Kidney (tissue), 13 donors: ENCODE measurements at regions not wholly inside any gene's neighbourhood (a gene's known extent, or its start where the extent isn't known, plus 50 kb on each side); places are given as distances from the start of the nearest gene placed in this dataset.
"Not testable (repeated sequence)": the region's sequence is repeated elsewhere in the genome, so short reads cannot be mapped to it uniquely, and the experiment has no call there.

Source experiments
- DNase-seq, 5 donors: peaks; one replicate each; pipeline ENCODE4 v3.0.0-alpha.2; 2013 to 2020
- FAIRE-seq: peaks from 2 replicates; lab custom pipeline; 2012; peaks lifted over from hg19 to GRCh38; lab: Jason Lieb, UNC
- H3K27ac ChIP-seq, 2 donors: one replicate each; pipeline ENCODE4 v1.7.0; 2013; ENCODE audit warnings: low read depth in 2 of 2, low read length in 2 of 2, inconsistent platforms in 1 of 2
- H3K27me3 ChIP-seq: one replicate; pipeline ENCODE4 v1.7.1; 2013; ENCODE audit warnings: low read length, inconsistent platforms; ENCODE audit not compliant: control insufficient read depth, insufficient read depth
- H3K36me3 ChIP-seq, 3 donors: one replicate each; pipeline versions ENCODE4 v1.7.0 to v1.7.1; 2013; ENCODE audit warnings: low read length in 3 of 3, control low read depth in 1 of 3, inconsistent platforms in 1 of 3; ENCODE audit not compliant: insufficient read depth in 3 of 3, control insufficient read depth in 2 of 3
- H3K4me1 ChIP-seq, 3 donors: one replicate each; pipeline versions ENCODE4 v1.7.0 to v1.7.1; 2013; ENCODE audit warnings: low read length in 3 of 3, inconsistent platforms in 1 of 3, low read depth in 1 of 3; ENCODE audit not compliant: control insufficient read depth in 2 of 3, insufficient read depth in 2 of 3
- H3K4me3 ChIP-seq, 3 donors: one replicate each; pipeline versions ENCODE4 v1.7.0 to v1.8.1; 2013; ENCODE audit warnings: low read length in 3 of 3, control low read depth in 1 of 3, inconsistent platforms in 1 of 3
- H3K9ac ChIP-seq, 3 donors: one replicate each; pipeline versions ENCODE4 v1.7.0 to v1.7.1; 2013; ENCODE audit warnings: low read length in 3 of 3, control low read depth in 1 of 3, inconsistent platforms in 1 of 3
- H3K9me3 ChIP-seq, 3 donors: one replicate each; pipeline versions ENCODE4 v1.7.0 to v1.7.1; 2013; ENCODE audit warnings: low read length in 3 of 3, control low read depth in 1 of 3, inconsistent platforms in 1 of 3; ENCODE audit not compliant: control insufficient read depth in 2 of 3, insufficient read depth in 1 of 3
- CTCF ChIP-seq: IDR thresholded peaks from 3 replicates; pipeline ENCODE4 v1.5.1; 2012; ENCODE audit warnings: mild to moderate bottlenecking, moderate library complexity, borderline replicate concordance; ENCODE audit not compliant: insufficient read depth; ENCODE audit errors: extremely low read depth
- intact Hi-C: fragments of 100-400 bp; cut with DNase I; formaldehyde crosslinking; loops from one replicate; pipeline ENCODE4 v1.11.1; 2022
- donor health status: control.
- donor health status: control.
- donor health status: control.
- donor health status: control.
- donor health status: control.
- donor health status: DM: yes; HTN: yes; CAD: no.
- donor health status: Normal renal cell carcinoma (clear cell type).

- intact Hi-C loops: no loop called here
- Histone ChIP-seq H3K4me3 (no peak overlapping the region), H3K36me3 (no peaks in the 10 kb centered on the region), H3K9me3 (no peaks in the 10 kb centered on the region), H3K9ac (no peak overlapping the region), H3K27ac (no peak overlapping the region), H3K27me3 (no peaks in the 10 kb centered on the region), H3K4me1 (no peaks in the 10 kb centered on the region)
- no peak for FAIRE-seq
- TF ChIP-seq CTCF: no peak
- no peak for DNase-seq
These were observed 280.1 kb upstream of the TMTC4 start for GRCh38 chr13:100954430-100955305.

- Histone ChIP-seq H3K4me1 (no peaks in the 10 kb centered on the region), H3K27ac (no peak overlapping the region), H3K9me3 (no peaks in the 10 kb centered on the region), H3K36me3 (no peaks in the 10 kb centered on the region), H3K9ac (no peak overlapping the region), H3K27me3 (no peaks in the 10 kb centered on the region), H3K4me3 (no peak overlapping the region)
- intact Hi-C loops: no loop called here
- no peak for TF ChIP-seq CTCF
- FAIRE-seq (no peak), DNase-seq (no peak)
These were observed 276.4 kb upstream of the TMTC4 start for GRCh38 chr13:100951016-100951415.

GRCh38 chr13:100948937-100949336 is 274.3 kb upstream of the TMTC4 start:
- H3K9ac ChIP-seq, FAIRE-seq, H3K27me3 ChIP-seq, intact Hi-C loops, H3K9me3 ChIP-seq, H3K36me3 ChIP-seq, H3K27ac ChIP-seq, DNase-seq, H3K4me3 ChIP-seq, H3K4me1 ChIP-seq: not testable (repeated sequence)

- no peaks in the 10 kb centered on the region for H3K27me3 ChIP-seq
- intact Hi-C loops: no loop called here
- no peak overlapping the region for H3K9ac ChIP-seq
- H3K9me3 ChIP-seq: no peaks in the 10 kb centered on the region
- no peak overlapping the region for H3K27ac ChIP-seq
- H3K36me3 ChIP-seq: no peaks in the 10 kb centered on the region
- no peaks in the 10 kb centered on the region for H3K4me1 ChIP-seq
- no peak for TF ChIP-seq CTCF
- no peak for DNase-seq
- no peak overlapping the region for H3K4me3 ChIP-seq
- FAIRE-seq: no peak
These were observed 272.0 kb upstream of the TMTC4 start for GRCh38 chr13:100946588-100946987.
